SK-N-SH treated with all-trans-retinoic acid at 6 μM for 48 hours (cell line): ENCODE measurements at regions not wholly inside any gene's neighbourhood (a gene's known extent, or its start where the extent isn't known, plus 50 kb on each side); places are given as distances from the start of the nearest gene placed in this dataset.
A peak's percentile ranks its signal among the peaks of the same experiment; 100 is the strongest.

Experiments
- ARNTL ChIP-seq: fragments of 450-650 bp; formaldehyde crosslinking; IDR thresholded peaks from 2 replicates; pipeline ENCODE4 v1.5.0; 2020; ENCODE audit warnings: low read depth, mild to moderate bottlenecking, moderate library complexity, borderline replicate concordance
- BACH2 ChIP-seq: fragments of 250-450 bp; sonication (Bioruptor Pico); IDR thresholded peaks from 2 replicates; pipeline ENCODE4 v1.9.0; 2021; ENCODE audit warnings: mild to moderate bottlenecking, borderline replicate concordance
- CSDC2 ChIP-seq: fragments of 250-450 bp; sonication (Bioruptor Pico); IDR thresholded peaks from 2 replicates; pipeline ENCODE4 v1.5.0; 2020; ENCODE audit warnings: mild to moderate bottlenecking, moderate library complexity
- GLIS3 ChIP-seq: fragments of 250-450 bp; sonication (Bioruptor Pico); IDR thresholded peaks from 2 replicates; pipeline ENCODE4 v1.5.0; 2020; ENCODE audit warnings: mild to moderate bottlenecking, moderate library complexity
- POU6F1 ChIP-seq: fragments of 250-450 bp; sonication (Bioruptor Pico); IDR thresholded peaks from 2 replicates; pipeline ENCODE4 v1.8.0; 2021; ENCODE audit warnings: low read depth, mild to moderate bottlenecking, moderate library complexity, borderline replicate concordance
- RARB ChIP-seq: fragments of 250-450 bp; sonication (Bioruptor Pico); IDR thresholded peaks from 2 replicates; pipeline ENCODE4 v1.8.0; 2021; ENCODE audit warnings: mild to moderate bottlenecking, moderate library complexity
- SNAI2 ChIP-seq: fragments of 250-450 bp; sonication (Bioruptor Pico); IDR thresholded peaks from 2 replicates; pipeline ENCODE4 v1.5.0; 2020; ENCODE audit warnings: mild to moderate bottlenecking, moderate library complexity
- TSHZ2 ChIP-seq: fragments of 250-450 bp; sonication (Bioruptor Pico); IDR thresholded peaks from 2 replicates; pipeline ENCODE4 v1.5.0; 2020; ENCODE audit warnings: mild to moderate bottlenecking, moderate library complexity
- ZC3H10 ChIP-seq: fragments of 250-450 bp; sonication (Bioruptor Pico); IDR thresholded peaks from 2 replicates; pipeline ENCODE4 v1.5.1; 2021; ENCODE audit warnings: mild to moderate bottlenecking, moderate library complexity
- ZFP3 ChIP-seq: fragments of 250-450 bp; sonication (Bioruptor Pico); IDR thresholded peaks from 2 replicates; pipeline ENCODE4 v1.5.0; 2020; ENCODE audit warnings: mild to moderate bottlenecking, moderate library complexity
- ZNF8 ChIP-seq: fragments of 450-650 bp; formaldehyde crosslinking; IDR thresholded peaks from 2 replicates; pipeline ENCODE4 v1.5.0; 2020; ENCODE audit warnings: mild to moderate bottlenecking, moderate library complexity
- TF ChIP-seq, protein P1 (sequence below): fragments of 250-450 bp; sonication (Bioruptor Pico); IDR thresholded peaks from 2 replicates; pipeline ENCODE4 v1.8.0; 2020; ENCODE audit warnings: mild to moderate bottlenecking, moderate library complexity, borderline replicate concordance
- TF ChIP-seq, protein P2 (sequence below): fragments of 250-450 bp; sonication (Bioruptor Pico); IDR thresholded peaks from 2 replicates; pipeline ENCODE4 v1.5.1; 2021; ENCODE audit warnings: mild to moderate bottlenecking, moderate library complexity

DNA sequence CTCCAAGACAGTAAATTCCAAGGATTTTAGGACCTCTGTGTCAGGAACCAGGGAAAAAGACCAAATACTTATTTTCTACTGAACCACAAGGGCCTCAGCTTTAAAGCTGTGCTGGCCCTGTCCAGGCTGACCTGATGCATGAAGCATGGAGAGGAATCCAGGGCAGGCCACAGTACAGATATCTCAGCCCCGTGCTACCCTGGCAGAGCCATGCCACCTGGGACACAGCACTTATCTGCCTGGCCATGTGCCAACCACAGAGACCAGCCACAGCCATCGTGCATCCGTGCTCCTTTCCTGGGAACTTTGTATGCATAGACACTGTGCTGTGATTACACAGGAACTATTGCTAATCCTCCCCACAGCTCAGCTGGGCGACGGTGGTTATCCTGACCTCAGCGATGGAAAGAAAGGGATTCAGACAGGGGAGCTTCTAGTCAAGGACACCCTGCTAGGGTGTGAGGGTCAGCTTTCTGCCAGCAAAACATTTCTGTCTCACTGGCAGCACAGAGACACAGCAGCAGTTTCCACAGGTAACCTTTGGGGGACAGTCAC lies 687.4 kb upstream of the ID2 start:
- TF ChIP-seq RARB (CRISPR knock-in tag) (no peak), ZC3H10 (no peak), ZNF8 (CRISPR knock-in tag) (0 out of 2 replicates have a peak, but pooled peaks have one; percentile 16), ARNTL (no peak), ZFP3 (peak; percentile 18; the same call in 1 of the 2 replicates), TSHZ2 (CRISPR knock-in tag) (peak; percentile 47; the same call in 1 of the 2 replicates), CSDC2 (CRISPR knock-in tag) (no peak), POU6F1 (CRISPR knock-in tag) (no peak), SNAI2 (CRISPR knock-in tag) (no peak), BACH2 (CRISPR knock-in tag) (no peak), GLIS3 (CRISPR knock-in tag) (no peak)
- TF ChIP-seq, protein P1, sequence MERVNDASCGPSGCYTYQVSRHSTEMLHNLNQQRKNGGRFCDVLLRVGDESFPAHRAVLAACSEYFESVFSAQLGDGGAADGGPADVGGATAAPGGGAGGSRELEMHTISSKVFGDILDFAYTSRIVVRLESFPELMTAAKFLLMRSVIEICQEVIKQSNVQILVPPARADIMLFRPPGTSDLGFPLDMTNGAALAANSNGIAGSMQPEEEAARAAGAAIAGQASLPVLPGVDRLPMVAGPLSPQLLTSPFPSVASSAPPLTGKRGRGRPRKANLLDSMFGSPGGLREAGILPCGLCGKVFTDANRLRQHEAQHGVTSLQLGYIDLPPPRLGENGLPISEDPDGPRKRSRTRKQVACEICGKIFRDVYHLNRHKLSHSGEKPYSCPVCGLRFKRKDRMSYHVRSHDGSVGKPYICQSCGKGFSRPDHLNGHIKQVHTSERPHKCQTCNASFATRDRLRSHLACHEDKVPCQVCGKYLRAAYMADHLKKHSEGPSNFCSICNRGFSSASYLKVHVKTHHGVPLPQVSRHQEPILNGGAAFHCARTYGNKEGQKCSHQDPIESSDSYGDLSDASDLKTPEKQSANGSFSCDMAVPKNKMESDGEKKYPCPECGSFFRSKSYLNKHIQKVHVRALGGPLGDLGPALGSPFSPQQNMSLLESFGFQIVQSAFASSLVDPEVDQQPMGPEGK, result no peak
- TF ChIP-seq, protein P2, sequence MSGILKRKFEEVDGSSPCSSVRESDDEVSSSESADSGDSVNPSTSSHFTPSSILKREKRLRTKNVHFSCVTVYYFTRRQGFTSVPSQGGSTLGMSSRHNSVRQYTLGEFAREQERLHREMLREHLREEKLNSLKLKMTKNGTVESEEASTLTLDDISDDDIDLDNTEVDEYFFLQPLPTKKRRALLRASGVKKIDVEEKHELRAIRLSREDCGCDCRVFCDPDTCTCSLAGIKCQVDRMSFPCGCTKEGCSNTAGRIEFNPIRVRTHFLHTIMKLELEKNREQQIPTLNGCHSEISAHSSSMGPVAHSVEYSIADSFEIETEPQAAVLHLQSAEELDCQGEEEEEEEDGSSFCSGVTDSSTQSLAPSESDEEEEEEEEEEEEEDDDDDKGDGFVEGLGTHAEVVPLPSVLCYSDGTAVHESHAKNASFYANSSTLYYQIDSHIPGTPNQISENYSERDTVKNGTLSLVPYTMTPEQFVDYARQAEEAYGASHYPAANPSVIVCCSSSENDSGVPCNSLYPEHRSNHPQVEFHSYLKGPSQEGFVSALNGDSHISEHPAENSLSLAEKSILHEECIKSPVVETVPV, result no peak
